Loucy (cell line): ENCODE measurements at regions not wholly inside any gene's neighbourhood (a gene's known extent, or its start where the extent isn't known, plus 50 kb on each side); places are given as distances from the start of the nearest gene placed in this dataset.

Experiments
- CTCF ChIP-seq: fragments of 200-600 bp; sonication (generic); conservative IDR thresholded peaks from 2 replicates; pipeline ENCODE4 v1.5.1; 2014; ENCODE audit warnings: mild to moderate bottlenecking, antibody characterized with exemption, low read length
- EZH2phosphoT487 ChIP-seq: fragments of 200-600 bp; IDR thresholded peaks from 2 replicates; pipeline ENCODE4 v1.6.1; 2018; ENCODE audit warnings: antibody characterized with exemption, mild to moderate bottlenecking, moderate library complexity, borderline replicate concordance

DNA sequence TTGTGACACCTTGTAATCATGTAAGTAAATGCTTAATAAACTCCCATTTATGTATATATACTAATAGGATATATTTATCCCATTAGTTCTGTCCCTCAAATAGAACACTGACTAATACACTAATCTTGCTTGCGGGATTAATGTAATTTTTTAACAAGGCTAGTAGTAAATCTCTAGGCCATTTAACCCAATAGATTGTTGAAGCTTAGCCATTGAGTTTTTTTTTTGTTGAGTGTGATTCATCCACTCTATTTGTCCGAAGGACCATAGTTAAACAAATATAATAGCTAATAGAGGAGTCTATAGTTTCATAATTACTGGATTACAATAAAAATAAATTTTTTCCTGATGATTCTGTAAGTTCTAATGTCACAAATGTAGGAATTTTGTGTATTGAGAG is 474.4 kb downstream of the CDH9 start:
- TF ChIP-seq CTCF (no peak), EZH2phosphoT487 (no peak)
